ENCODE measurements at regions not wholly inside any gene's neighbourhood (a gene's known extent, or its start where the extent isn't known, plus 50 kb on each side); places are given as distances from the start of the nearest gene placed in this dataset.

DNA sequence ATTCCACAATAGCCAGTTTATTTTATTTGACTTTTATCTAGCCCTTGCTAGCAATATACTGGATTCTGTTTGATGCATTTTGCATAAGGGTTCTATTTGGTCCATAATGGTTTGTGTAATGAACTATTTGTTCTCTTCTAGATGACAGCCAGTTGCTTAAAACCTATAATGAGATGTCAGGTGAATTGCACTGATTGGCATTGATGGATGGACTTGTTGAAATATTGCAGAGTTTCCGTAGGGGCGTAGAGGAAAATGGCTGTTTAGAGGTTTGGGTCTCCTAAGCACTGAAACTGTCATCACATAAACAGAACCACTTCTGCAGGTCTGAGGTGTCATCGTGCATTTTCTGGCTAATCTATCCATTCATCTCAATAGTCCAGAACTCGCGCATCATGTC, 124.9 kb upstream of the HDAC9 start:
- DNase-seq (ENCODE audit: low read depth), result no peak
- no peak overlapping the region for H3K4me3 ChIP-seq (ENCODE audit: low read depth, low read length)
- TF ChIP-seq, protein P1, sequence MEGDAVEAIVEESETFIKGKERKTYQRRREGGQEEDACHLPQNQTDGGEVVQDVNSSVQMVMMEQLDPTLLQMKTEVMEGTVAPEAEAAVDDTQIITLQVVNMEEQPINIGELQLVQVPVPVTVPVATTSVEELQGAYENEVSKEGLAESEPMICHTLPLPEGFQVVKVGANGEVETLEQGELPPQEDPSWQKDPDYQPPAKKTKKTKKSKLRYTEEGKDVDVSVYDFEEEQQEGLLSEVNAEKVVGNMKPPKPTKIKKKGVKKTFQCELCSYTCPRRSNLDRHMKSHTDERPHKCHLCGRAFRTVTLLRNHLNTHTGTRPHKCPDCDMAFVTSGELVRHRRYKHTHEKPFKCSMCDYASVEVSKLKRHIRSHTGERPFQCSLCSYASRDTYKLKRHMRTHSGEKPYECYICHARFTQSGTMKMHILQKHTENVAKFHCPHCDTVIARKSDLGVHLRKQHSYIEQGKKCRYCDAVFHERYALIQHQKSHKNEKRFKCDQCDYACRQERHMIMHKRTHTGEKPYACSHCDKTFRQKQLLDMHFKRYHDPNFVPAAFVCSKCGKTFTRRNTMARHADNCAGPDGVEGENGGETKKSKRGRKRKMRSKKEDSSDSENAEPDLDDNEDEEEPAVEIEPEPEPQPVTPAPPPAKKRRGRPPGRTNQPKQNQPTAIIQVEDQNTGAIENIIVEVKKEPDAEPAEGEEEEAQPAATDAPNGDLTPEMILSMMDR (conservative IDR thresholded peaks at IDR 0.05; ENCODE audit: low read depth, low read length), result no peak

DNA sequence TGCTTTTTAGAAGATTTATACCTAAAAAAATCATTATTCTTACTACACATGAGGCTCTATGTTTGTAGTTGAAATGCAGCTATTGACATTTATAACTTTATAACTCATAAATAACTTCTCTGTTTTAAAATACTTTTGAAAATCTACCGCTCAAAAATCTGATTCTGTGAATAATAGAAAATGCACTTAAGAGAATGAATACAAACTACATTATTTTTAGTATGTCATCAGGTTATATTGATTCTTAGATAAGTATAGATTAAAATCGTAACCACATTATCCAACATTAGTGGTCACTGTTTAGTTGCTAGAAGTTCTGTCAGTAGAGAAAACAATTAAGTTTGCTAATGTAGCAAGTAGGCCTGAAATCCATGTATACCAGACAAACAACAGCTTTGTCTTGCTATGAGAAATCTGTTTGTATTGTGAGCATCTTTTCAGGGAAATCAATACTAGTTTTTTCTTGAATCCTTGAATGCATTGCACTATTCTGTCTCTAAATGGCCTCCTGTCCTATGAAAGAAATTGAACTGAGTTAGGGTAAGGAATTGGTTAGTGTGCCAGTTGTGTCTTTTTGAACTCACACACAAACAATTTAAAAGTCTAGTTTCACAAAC, 116.5 kb upstream of the HDAC9 start:
- no peak for DNase-seq (ENCODE audit: low read depth)
- H3K4me3 ChIP-seq (ENCODE audit: low read depth, low read length), result no peak overlapping the region
- TF ChIP-seq, protein P1 (conservative IDR thresholded peaks at IDR 0.05; ENCODE audit: low read depth, low read length), result no peak

DNA sequence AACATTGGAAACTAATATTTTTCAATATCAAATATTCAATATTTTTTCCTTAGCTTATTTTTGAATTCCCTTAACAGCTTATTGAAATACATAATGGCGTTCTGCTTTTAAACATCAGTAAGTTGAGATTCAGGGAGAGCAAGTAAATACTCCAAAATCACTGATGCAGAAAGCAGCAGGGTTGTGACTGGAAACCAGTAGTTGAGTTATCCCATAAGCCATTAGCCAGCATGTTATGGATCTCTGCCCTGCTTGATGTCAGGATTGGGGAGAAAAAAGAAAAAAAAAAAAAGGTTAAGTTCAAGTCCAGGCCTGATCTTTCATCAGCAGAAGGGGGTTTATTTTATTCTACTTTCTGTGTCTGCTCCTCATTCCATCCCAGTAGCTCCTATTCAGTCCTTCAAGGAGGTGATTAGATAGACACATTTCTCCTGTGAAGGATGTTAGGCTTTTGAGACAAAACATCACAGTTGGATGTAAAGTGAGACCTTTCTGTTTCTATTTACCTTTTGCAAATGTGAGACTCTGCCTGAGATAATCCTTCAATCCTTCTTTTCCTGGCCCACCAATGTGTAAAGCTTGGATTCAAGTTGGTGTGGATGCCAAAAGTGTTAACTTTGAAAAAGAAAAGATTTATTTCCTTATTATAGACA, 110.9 kb upstream of the HDAC9 start:
- no peak for DNase-seq (ENCODE audit: low read depth)
- no peak overlapping the region for H3K4me3 ChIP-seq (ENCODE audit: low read depth, low read length)
- TF ChIP-seq, protein P1 (conservative IDR thresholded peaks at IDR 0.05; ENCODE audit: low read depth, low read length), result no peak

DNA sequence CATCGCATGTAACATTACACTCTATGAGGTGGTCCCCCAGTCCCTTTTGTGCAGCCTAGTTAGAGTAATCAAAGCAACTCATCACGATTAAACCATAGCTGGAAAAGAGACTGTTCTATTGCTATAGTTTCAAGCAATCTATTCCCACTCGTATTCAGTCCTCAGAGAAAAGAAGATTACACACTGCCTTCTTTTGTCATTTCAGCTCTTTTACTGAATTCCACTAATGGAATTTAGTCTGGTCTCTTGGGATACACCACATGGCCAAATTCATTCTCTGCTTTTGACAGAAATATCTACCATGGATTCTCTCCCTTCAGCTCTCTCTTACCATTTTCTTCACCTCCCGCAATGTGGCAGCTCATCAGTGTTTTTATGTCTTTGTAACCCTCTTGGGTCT, 108.9 kb upstream of the HDAC9 start:
- no peak overlapping the region for H3K4me3 ChIP-seq (ENCODE audit: low read depth, low read length)
- no peak for DNase-seq (ENCODE audit: low read depth)
- TF ChIP-seq, protein P1 (conservative IDR thresholded peaks at IDR 0.05; ENCODE audit: low read depth, low read length), result no peak

DNA sequence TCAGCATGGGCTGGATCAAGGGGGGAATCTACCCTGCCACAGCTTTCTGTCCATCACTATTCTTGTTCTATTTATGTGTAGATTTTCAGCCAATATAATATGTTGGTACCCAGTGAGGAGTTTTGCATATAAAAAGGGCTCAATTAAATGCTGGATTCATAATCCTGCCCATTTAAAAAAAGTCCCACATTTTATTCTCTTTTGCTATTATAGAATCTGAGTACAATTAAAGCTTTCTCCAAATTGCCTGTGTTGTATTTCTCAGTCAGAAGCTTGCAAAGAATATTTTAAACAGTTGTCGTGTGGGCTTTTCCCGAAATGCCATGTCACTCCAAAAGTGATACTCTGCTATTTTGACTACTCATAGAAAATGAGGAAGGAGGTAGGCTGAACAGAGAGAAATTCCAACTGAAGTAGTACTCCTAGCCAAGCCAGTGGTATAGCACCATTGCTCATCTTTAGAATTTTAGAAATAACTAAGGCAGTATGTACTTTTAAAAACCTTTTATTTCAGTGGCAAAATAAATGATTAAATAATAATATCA, 108.3 kb upstream of the HDAC9 start:
- TF ChIP-seq, protein P1 (conservative IDR thresholded peaks at IDR 0.05; ENCODE audit: low read depth, low read length), result no peak
- DNase-seq (ENCODE audit: low read depth), result no peak
- no peak overlapping the region for H3K4me3 ChIP-seq (ENCODE audit: low read depth, low read length)

DNA sequence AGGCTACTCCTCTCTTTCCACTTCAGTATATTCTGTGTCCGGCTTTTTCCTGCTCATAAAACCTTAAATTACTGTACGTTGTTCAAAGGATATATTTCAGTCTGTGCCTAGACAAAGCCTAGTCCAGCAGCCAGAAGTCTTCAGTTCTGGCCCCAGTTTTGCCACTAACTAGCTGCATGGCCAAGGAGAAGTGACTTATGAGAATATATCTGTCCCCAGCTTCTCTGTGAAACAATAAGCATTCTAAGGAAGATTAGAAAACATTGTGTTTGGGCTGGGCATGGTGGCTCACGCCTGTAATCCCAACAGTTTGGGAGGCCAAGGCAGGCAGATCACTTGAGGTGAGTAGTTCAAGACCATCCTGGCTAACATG, 105.0 kb upstream of the HDAC9 start:
- no peak for DNase-seq (ENCODE audit: low read depth)
- TF ChIP-seq, protein P1 (conservative IDR thresholded peaks at IDR 0.05; ENCODE audit: low read depth, low read length), result no peak
- H3K4me3 ChIP-seq (ENCODE audit: low read depth, low read length), result no peak overlapping the region

Measured in epithelial cell of proximal tubule (primary cell).